Stimulated activated CD4-positive, alpha-beta T cell treated with anti-CD3 and anti-CD28 coated beads, Interleukin-4, amount 100 ng/mL, for 24 hours (primary cell): ENCODE measurements at regions not wholly inside any gene's neighbourhood (a gene's known extent, or its start where the extent isn't known, plus 50 kb on each side); places are given as distances from the start of the nearest gene placed in this dataset.
"Not testable (repeated sequence)": the region's sequence is repeated elsewhere in the genome, so short reads cannot be mapped to it uniquely, and the experiment has no call there.

ENCODE experiments used
- DNase-seq: peaks from one replicate; pipeline ENCODE4 v3.0.0-alpha.2; 2020

DNA sequence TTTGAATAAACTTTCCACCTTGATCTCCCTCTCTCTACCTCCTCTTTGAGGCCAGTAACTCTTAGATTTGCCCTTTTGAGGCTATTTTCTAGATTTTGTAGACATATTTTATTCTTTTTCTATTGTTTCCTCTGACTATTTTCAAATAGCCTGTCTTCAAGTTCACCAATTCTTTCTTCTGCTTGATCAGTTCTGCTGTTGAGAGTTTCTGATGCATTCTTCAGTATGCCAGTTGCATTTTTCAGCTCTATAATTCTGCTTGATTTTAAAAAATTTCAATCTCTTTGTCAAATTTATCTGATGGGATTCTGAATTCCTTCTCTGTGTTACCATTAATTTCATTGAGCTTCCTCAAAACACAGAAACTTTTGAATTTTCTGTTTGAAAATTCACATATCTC, 257.5 kb downstream of the HAPSTR1 start:
- DNase-seq: no peak

DNA sequence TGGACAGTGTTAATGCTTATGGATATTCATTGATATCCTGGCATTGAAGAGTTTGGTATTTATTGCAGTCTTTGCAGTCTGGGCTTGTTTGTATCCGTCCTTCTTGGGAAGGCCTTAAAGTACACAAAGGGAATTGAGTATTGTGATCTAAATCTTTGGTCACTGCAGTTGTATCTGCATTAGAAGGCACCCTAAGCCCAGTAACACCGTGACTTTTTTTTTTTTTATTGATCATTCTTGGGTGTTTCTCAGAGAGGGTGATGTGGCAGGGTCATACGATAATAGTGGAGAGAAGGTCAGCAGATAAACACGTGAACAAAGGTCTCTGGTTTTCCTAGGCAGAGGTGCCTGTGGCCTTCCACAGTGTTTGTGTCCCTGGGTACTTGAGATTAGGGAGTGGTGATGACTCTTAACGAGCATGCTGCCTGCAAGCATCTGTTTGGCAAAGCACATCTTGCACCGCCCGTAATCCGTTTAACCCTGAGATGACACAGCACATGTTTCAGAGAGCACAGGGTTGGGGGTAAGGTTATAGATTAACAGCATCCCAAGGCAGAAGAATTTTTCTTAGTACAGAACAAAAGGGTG, 258.0 kb downstream of the HAPSTR1 start:
- DNase-seq: not testable (repeated sequence)

DNA sequence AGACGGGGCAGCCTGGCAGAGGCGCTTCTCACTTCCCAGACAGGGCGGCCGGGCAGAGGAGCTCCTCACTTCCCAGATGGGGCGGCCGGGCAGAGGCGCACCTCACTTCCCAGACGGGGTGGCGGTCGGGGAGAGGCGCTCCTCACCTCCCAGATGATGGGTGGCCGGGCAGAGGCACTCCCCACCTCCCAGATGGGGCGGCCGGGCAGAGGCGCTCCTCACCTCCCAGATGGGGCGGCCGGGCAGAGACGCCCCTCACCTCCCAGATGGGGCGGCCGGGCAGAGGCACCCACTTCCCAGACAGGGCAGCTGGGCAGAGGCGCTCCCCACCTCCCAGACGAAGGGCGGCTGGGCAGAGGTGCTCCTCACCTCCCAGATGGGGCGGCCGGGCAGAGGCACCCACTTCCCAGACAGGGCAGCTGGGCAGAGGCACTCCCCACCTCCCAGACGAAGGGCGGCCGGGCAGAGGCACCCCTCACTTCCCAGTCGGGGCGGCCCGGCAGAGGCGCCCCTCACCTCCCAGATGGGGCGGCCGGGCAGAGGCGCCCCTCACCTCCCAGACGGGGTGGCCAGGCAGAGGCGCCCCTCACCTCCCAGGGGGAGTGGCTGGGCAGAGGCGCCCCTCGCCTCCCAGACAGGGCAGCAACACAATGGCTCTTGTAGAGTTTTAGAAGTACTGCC, 258.8 kb downstream of the HAPSTR1 start:
- not testable (repeated sequence) for DNase-seq

DNA sequence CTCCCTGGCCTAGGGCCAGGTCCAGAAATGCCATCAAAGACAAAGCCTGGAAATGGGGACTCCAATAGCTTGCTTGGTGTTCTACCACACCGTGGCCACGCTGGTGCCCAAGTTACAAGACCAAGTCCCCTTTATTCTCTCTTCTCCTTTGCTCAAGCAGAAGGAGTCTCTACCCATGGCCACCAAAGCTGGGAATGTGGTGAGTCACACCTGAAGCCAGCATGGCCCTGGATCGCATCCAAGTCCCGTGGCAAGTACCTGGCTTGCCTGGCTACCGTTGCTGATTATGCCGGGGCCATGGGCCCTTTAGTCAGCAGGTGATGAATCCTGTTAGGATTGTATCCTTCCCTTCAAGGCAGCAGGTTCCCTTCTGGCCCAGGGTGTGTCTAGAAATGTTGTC, 260.0 kb downstream of the HAPSTR1 start:
- no peak for DNase-seq

DNA sequence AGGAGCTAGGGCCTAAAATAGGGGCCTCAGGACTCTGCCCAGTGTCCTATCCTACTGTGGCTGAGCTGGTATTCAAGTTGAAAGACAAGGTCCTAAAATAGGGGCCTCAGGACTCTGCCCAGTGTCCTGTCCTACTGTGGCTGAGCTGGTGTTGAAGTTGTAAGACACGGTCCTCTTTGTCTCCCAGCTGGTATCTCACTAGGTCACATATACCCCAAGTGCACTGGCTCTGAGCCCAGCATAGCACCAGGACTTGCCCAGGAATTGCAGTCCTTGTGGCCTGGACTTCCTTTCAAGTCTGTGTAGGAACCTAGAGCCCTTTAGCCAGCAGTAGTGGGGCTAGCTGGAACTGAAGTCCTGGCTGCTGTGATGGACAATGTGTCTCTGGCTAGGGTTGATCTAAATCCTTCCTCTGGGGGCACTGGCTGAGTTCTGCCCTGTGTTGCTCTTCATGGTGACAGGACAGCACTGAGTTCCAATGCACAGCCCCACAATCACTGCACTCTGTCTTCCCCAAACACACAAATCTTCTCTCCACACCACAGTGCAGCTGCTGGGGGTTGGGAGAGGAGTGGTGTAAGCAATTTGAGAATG, 260.5 kb downstream of the HAPSTR1 start:
- no peak for DNase-seq

DNA sequence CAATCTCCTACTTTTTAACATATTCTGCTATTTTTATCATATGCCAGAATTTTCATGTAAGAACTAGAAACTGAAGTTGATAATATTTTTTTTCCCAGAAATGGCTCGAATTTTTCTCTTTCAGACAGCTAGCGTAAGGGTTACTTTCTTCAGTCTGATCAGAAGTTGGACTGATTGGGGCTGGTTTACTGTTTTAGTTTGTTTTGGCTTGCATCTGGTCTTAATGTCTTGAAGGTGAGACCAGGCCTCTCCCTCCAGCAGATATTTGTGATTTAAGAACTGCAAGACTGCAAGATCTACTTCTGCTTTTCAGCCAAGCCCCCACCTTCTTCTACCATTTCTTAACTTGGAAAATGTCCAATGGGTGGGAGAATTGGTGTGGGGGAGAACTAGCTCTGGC, 266.4 kb downstream of the HAPSTR1 start:
- DNase-seq: no peak

DNA sequence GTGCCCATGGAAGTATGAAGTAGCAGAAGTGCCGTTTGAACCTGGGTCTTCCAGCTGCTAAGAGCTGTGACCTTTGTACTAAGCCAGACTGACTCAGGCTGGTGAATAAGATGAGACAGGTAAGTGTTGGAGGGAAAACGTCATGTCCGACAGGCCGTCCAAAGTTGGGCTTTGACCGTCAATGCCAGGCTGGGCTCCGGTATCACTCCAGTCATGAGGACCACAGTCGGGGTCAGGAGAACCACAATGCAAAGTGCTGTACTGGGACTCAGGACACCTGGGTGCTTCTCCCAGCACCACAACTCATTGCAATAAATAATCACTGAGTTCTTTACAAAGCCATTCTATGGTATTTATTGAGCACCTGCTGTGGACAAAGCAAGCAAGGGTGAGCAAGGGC, 268.6 kb downstream of the HAPSTR1 start:
- no peak for DNase-seq

DNA sequence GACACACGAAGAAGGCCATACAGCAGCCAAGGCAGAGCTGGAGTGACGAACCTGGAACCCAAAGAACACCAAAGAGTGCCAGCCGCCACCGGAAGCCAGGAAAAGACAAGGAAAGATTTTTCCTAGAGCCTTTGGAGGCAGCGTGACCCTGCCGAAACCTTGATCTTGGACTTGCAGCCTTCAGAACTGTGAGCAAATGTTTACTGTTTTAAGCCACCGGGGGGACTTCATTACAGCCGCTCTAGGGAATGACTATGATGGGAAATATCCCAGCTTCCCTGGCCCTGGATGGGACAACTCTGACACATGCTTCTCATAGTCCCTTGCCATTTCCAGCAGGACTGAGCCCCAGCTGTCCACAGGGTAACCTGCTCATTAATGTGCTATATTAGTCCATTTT, 270.6 kb downstream of the HAPSTR1 start:
- DNase-seq: no peak

DNA sequence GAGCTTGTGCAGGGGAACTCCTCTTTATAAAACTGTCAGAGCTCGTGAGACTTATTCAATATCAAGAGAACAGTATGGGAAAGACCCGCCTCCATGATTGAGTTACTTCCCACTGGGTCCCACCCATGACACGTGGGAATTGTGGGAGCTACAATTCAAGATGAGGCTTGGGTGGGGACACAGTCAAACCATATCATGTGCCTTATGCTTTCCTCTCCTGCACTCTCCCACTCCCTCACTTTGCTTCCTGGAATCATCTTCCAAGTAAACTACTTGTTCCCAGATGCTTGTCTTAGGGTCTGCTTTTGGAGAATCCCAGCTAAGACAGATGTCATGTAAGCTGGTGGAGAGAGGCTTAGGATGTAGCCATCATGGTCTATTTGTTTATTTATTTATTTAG, 271.2 kb downstream of the HAPSTR1 start:
- no peak for DNase-seq

DNA sequence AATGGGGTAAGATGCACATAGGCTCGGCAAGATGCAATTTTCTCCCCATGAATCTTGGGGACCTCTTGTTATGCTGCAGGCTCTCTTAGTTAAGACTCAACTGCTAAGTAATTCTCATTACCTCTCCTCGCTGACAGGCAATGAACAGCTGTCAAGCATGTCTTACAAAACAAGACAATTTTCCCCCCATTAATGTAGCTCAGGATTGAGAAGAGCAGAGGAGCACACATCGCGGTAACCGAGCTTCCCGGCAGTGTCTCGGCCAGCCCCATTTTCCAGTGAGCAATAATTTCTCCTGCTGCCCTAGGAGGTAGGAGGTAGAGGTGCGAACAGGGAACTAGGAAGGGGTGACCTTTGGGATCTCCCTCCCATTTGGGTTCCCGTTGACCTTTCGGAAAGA, 272.1 kb downstream of the HAPSTR1 start:
- no peak for DNase-seq

DNA sequence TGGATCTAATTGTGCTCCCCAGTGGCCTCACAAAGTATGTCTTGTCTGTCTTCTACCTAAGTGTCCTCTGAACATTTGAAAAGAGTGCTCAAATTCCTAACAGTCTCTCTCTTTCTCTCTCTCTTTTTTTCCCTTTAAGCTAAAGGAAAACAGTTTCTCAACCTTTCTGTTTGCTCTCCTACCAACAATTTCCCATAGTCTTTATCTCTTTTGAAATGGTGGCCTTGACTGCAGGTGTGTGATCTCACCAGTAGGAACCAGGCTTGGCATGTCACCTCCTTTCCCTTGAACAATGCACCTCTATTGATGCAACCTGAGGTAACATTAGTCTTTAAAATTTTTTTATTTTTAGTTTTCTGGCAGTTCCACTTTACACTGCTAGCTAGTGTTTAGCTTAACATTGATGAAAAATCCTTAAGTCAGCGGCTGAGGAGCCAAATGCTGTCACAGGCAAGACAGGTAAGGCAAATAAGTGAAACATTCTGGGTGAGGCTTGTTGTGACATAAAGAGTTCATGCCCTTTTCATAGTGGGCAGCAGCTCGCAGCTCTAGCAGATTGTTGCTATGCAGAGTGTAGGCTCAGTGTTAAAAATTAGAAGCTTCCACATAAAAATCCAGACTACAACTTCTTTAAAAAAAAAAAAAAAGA, 273.4 kb downstream of the HAPSTR1 start:
- DNase-seq: no peak

DNA sequence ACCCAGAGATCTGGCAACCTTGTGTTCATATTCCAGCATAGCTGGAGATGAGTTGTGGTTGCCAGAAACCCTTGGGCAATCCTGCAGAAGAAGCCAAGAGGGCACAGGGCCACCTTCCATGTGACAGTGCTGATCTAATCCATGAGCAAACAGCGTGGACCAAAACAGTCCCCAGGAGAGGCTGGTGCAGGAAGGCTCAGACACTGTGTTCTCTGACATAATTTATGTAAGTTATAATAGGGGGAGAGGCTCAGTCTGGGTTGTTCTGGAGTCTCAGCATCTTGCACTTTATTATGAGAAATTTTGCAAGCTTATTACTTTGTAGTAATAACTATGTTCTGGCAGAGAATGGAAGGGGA, 273.9 kb downstream of the HAPSTR1 start:
- no peak for DNase-seq

DNA sequence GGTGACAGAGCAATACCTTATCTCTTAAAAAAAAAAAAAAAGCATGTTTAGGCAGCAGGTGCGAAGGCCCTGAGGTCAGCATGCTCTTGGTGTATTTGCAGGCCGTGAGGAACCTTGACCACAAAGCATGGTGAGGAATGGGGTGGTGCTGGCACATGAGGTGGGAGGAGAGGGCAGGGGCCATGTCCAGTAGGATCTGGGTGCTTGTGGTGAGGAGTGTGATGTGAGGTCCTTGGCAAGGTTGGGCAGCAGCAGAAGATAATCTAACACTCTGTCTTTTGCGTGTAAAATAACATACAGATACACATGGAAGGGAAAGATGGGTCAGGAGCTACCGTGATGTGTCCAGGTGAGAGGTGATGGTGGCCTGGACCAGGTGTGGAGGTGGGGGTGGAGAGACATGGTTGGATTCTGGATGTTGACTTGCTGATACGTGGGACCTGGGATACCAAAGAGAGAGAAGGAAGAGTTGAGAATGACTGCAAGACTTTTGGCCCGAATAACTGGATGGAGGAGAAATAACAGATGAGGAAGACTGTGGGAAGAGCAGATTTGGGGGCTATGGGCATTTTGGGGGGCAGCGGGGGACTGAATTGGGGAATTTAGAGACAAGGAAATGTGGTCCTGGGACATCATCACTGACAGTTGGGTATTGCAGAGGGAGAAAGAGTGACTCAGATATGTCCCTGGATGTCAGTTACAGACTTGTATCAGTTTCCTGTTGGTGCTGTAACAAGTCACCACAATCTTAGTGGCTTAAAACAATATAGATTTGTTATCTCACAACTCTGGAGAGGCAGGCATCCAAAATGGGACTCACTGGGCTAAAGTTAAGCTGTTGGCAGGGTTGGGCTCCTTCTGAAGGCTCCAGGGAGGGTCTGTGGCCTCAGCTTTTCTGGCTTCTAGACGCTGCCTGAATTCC, 274.9 kb downstream of the HAPSTR1 start:
- no peak for DNase-seq

DNA sequence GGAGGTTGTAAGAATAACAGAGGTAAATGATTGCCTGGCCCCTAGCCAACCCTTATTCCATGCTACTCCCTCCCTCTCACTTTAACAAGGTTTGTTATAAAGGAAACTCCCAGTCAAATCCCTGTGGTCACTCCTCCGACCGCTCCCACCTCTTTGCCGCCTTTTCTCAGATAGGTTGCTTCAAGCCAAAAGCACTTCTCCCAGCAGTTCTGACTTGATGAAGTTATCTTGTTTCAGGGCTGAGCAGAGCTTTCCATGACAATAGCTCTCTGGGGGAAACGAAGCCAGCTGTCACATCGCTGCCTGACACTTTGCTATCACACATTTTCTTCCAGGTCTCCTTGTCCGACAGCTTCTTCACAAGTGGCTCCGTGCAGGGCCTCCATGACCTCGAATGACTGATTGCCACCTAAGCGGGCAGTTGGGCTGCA, 278.6 kb downstream of the HAPSTR1 start:
- no peak for DNase-seq

DNA sequence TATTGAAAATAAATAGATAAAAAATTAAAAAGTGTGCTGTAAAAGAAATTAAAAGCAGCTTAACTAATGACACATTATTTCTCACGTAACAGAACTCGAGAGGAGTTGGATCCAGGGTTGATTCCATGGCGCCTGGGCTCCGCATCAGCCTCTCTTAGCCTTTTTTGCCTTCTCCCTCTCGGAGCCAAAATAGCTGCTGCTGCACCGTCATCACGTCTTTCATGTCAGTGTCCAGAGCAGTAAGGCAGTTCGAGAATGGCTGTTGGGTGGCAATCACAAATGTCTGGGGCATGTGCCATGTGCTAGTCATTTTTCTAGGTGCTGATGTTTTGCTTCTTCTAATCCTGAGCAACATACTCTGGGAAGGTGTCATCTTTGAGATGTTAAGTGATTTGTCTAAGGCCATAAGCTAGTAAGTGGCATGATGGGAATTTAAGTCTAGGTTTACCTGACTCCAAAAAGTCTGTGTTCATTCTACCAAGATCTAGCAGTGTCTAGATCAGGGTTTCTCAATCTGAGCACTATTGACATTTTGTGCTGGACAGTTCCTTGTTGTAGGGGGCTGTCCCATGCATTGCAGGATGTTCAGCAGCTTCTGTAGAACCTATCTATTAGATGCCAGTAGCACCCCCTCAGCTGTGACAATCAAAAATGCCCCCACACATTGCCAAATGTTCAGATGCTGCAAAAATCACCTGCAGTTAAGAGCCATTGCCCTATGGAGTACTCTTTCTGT, 280.4 kb downstream of the HAPSTR1 start:
- no peak for DNase-seq

DNA sequence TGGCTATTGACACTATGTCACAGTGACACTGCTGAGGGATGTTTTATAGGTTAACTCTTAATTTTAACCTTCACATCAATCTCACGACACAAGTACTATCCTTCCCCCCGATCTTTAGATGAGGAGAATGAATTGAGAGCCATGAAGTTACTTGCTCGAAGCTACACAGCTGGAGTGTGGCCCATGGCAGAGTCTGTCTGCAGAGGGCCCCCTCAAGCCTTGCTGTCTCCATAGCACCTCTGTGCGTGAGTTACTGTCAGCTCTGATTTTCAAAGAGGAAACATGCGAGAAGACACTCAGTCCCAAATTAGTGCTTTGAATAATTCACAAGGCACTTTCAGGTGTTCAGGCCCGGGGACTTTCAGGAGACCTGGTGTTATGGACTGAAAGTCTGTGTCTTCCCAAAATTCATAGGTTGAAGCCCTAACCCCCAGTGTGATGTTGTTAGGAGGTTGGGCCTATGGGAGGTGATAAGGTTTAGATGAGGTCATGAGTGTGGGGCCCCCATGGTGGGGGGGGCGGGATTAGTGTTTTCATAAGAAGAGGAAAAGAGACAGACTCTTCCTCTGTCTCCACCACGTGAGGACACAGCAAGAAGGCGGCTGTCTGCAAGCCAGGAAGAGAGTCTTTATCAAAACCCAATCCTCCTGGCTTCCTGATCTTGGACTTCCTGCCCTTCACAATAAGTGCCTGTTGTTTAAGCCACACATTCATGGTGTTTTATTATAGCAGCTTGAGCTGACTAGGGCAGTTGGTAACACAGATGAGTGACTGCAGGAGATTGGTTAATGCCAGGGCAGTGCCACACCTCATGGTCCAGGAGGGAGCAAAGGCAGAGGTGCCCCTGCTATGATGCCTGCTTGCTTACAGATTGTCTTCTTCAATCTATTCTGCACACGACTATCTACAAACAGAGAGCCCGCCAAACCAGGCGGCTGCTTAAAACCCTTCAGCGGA, 281.8 kb downstream of the HAPSTR1 start:
- no peak for DNase-seq

DNA sequence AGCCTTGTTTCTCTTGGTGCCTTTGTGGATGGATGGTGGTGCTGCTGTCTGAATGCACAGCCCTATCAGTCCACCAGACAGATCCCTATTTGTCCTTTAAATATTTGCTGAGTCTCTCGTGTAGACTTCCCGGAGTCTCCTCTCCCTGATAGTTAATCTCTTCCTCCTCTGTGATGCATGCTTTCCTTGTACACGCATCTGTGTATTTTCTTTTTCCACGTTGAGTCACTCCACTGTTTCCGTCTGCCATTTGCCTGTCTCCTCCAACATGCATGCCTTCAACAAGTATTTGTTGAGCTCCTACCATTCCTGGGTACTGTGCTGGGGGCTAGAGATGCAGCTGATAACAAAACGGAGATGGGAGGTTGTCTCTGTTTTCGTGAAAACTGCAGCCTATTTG, 282.6 kb downstream of the HAPSTR1 start:
- no peak for DNase-seq

DNA sequence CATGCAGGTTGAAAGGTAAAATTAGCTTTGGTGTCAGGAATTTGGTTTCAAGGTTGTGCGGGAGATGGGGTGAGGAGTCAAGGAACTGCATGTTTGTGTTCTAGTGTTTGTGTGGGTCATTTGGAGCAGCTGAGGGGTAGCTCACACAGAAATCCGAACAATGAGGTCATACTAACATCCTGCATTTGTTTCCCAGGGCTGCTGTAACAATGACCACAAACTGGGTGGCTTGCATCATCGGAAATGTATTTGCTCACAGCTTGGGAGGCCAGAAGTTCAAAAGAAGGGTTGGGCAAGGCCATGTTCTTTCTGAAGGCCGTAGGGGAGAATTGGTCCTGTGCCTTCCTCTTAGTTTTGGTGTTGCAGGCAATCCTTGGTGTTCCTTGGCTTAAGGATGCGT, 287.4 kb downstream of the HAPSTR1 start:
- DNase-seq: no peak

DNA sequence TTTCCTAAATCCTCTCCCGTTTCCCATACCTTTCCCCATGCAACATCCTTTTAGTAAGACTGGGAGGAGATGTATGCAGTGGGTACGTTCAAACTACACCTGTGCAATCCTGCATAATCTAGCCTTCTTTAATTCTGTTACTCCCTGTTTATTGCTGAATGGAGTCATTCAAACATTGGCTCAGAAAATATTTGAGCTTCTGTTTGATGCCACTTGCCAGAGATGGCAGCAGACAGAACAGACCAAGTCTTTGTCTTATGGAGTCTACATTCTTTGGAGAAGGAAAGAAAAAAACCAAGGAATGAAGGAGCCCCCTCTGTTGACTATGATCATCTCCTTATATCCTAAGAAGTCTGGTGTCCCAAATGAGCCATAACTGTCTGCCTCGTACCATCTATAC, 288.8 kb downstream of the HAPSTR1 start:
- DNase-seq: no peak

DNA sequence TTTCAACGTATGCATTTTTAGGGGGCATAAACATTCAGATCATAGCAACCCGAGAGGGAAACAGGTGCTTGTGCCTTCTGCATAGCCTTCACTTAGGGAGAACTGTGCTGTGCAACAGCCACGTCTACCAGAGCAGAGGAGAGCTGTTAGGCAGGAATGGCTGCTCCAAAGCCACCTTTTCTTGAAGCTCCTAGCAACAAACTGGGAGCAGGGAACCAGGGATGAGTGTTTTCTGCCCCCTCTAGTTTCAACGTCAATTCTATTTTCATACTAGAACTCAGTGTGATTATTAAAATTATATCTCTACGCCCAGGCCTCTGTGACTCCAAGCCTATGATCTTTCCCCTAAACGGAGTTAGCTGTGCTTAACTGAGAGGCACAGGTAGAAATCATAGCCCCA, 290.0 kb downstream of the HAPSTR1 start:
- DNase-seq: no peak

DNA sequence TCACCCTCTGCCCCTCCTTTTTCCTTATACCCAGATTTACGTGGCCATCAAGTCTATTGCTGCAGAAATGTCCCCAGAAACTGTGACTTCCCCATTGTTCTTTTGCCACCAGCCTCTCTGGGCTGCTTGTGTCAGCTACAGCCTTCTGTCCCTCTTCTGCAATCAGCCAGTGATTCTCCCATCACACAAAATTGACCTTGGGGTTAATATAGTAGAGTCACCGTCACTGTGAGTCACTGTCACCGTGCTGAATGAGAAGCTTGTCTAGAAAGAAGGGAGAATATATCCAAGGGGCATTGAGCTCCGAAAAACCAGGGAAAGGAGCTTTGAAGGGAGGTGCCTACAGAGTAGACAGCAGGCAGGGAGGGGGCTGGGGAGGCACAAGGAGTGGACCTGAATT, 290.5 kb downstream of the HAPSTR1 start:
- no peak for DNase-seq
